SK-N-SH (cell line): ENCODE measurements at regions not wholly inside any gene's neighbourhood (a gene's known extent, or its start where the extent isn't known, plus 50 kb on each side); places are given as distances from the start of the nearest gene placed in this dataset.

Experiments
- CTCF ChIA-PET: fragments of 300-600, 350-600 bp; formaldehyde crosslinking; extraction: SDS; loops from one replicate; lab custom pipeline; 2021; lab: Yijun Ruan, JAX
- POLR2A ChIA-PET: fragments of 350-600 bp; sonication (Branson Sonifier 250); formaldehyde crosslinking; extraction: SDS; loops from one replicate; lab custom pipeline; 2020; ENCODE audit warnings: antibody characterized with exemption, inconsistent platforms; lab: Yijun Ruan, JAX
- DNase-seq: peaks from one replicate; pipeline ENCODE4 v3.0.0; 2012
- H2AFZ ChIP-seq: fragments of 200-600 bp; sonication (generic); 2 replicates; pipeline ENCODE4 v1.8.1; 2016; ENCODE audit warnings: antibody characterized with exemption, mild to moderate bottlenecking, low read depth
- H3F3A ChIP-seq: fragments of 200-600 bp; sonication (generic); replicated peaks from 2 replicates; pipeline ENCODE3; 2016; ENCODE audit warnings: antibody characterized with exemption, mild to moderate bottlenecking; ENCODE audit not compliant: insufficient read depth
- H3K27ac ChIP-seq, 2 experiments: fragments of 200-500 bp in 1 of 2; fragments of 200-600 bp in 1 of 2; sonication (Bioruptor generic) in 1 of 2; sonication (generic), shearing (Covaris generic) in 1 of 2; 2 replicates each; pipeline versions ENCODE4 v1.5.1 to v1.6.1; 2014 to 2016; ENCODE audit warnings: low read depth in 2 of 2, inconsistent platforms in 1 of 2, low read length in 1 of 2, mild to moderate bottlenecking in 1 of 2, mixed read lengths in 1 of 2
- H3K27me3 ChIP-seq: fragments of 200-600 bp; sonication (generic), shearing (Covaris generic); 2 replicates; pipeline ENCODE4 v1.6.1; 2016; ENCODE audit warnings: mixed run types; ENCODE audit not compliant: insufficient read depth
- H3K36me3 ChIP-seq, 2 experiments: fragments of 200-500 bp in 1 of 2; fragments of 200-600 bp in 1 of 2; sonication (Bioruptor generic) in 1 of 2; sonication (generic) in 1 of 2; replicated peaks in 1 of 2; 2 replicates each; pipeline versions ENCODE3 to v1.5.1; 2014 to 2016; ENCODE audit warnings: low read length in 1 of 2, mild to moderate bottlenecking in 1 of 2; ENCODE audit not compliant: insufficient read depth in 2 of 2, control insufficient read depth in 1 of 2
- H3K4me1 ChIP-seq, 2 experiments: fragments of 200-500 bp in 1 of 2; fragments of 200-600 bp in 1 of 2; sonication (Bioruptor generic) in 1 of 2; sonication (generic), shearing (Covaris generic) in 1 of 2; 2 replicates each; pipeline versions ENCODE4 v1.5.1 to v1.6.1; 2014 to 2016; ENCODE audit warnings: low read depth in 1 of 2, low read length in 1 of 2, mixed run types in 1 of 2; ENCODE audit not compliant: insufficient read depth in 2 of 2, control insufficient read depth in 1 of 2
- H3K4me2 ChIP-seq: fragments of 200-600 bp; sonication (generic), shearing (Covaris generic); 2 replicates; pipeline ENCODE4 v1.6.1; 2017; ENCODE audit warnings: mixed run types
- H3K4me3 ChIP-seq, 2 experiments: fragments of 200-500 bp in 1 of 2; fragments of 200-600 bp in 1 of 2; sonication (Bioruptor generic) in 1 of 2; sonication (generic), shearing (Covaris generic) in 1 of 2; 2 replicates each; pipeline versions ENCODE4 v1.5.1 to v1.8.1; 2014 to 2016; ENCODE audit warnings: low read depth in 2 of 2, inconsistent platforms in 1 of 2, low read length in 1 of 2, mild to moderate bottlenecking in 1 of 2, mixed read lengths in 1 of 2, moderate library complexity in 1 of 2
- H3K79me2 ChIP-seq: fragments of 200-600 bp; sonication (generic); 2 replicates; pipeline ENCODE4 v1.8.1; 2017; ENCODE audit warnings: mild to moderate bottlenecking; ENCODE audit not compliant: insufficient read depth
- H3K9ac ChIP-seq: fragments of 200-600 bp; sonication (generic); 2 replicates; pipeline ENCODE4 v1.6.1; 2017; ENCODE audit warnings: mixed run types
- H3K9me2 ChIP-seq: fragments of 200-600 bp; sonication (generic); 2 replicates; pipeline ENCODE4 v1.6.1; 2017; ENCODE audit warnings: mixed run types
- H3K9me3 ChIP-seq: fragments of 200-600 bp; sonication (generic); 2 replicates; pipeline ENCODE4 v1.6.1; 2017; ENCODE audit warnings: mixed run types, mild to moderate bottlenecking, moderate library complexity
- H4K20me1 ChIP-seq: fragments of 200-600 bp; sonication (generic); 2 replicates; pipeline ENCODE4 v1.6.1; 2017; ENCODE audit warnings: mild to moderate bottlenecking, mixed run types; ENCODE audit not compliant: insufficient read depth
- EZH2phosphoT487 ChIP-seq: fragments of 200-600 bp; sonication (generic); IDR thresholded peaks from 2 replicates; pipeline ENCODE4 v1.6.1; 2017; ENCODE audit warnings: low read depth, mixed run types, mild to moderate bottlenecking, antibody characterized with exemption, moderate library complexity, borderline replicate concordance
- FOSL2 ChIP-seq: IDR thresholded peaks from 2 replicates; pipeline ENCODE4 v1.4.0; 2012; ENCODE audit warnings: low read depth, mild to moderate bottlenecking, moderate library complexity, borderline replicate concordance
- GABPA ChIP-seq: IDR thresholded peaks from 2 replicates; pipeline ENCODE4 v1.4.0; 2012; ENCODE audit warnings: low read depth, mild to moderate bottlenecking
- IRF3 ChIP-seq: fragments of 150-350 bp; IDR thresholded peaks from 2 replicates; pipeline ENCODE4 v1.6.1; 2016; ENCODE audit warnings: mild to moderate bottlenecking, low read depth, low read length
- JUND ChIP-seq: IDR thresholded peaks from 2 replicates; pipeline ENCODE4 v1.4.0; 2012
- MEF2A ChIP-seq: IDR thresholded peaks from 2 replicates; pipeline ENCODE4 v1.4.0; 2012; ENCODE audit warnings: low read depth, borderline replicate concordance
- PBX3 ChIP-seq: IDR thresholded peaks from 2 replicates; pipeline ENCODE4; 2012
- RAD21 ChIP-seq: IDR thresholded peaks from 2 replicates; pipeline ENCODE4 v1.6.1; 2012; ENCODE audit warnings: mild to moderate bottlenecking, low read length
- RCOR1 ChIP-seq: fragments of 150-350 bp; IDR thresholded peaks from 2 replicates; pipeline ENCODE4 v1.6.1; 2017; ENCODE audit warnings: antibody characterized with exemption, low read length
- REST ChIP-seq: IDR thresholded peaks from 2 replicates; pipeline ENCODE4 v1.6.1; 2012; ENCODE audit warnings: mild to moderate bottlenecking, low read depth, low read length, moderate library complexity
- RFX5 ChIP-seq: IDR thresholded peaks from 2 replicates; pipeline ENCODE4 v1.6.1; 2012; ENCODE audit warnings: mild to moderate bottlenecking, improper control_type of control experiment, low read length
- RXRA ChIP-seq: IDR thresholded peaks from 2 replicates; pipeline ENCODE4 v1.4.0; 2012; ENCODE audit warnings: low read depth, mild to moderate bottlenecking, borderline replicate concordance
- SIN3A ChIP-seq: IDR thresholded peaks from 2 replicates; pipeline ENCODE4 v1.6.1; 2012; ENCODE audit warnings: low read depth, mild to moderate bottlenecking, low read length, moderate library complexity, borderline replicate concordance
- TAF1 ChIP-seq: IDR thresholded peaks from 2 replicates; pipeline ENCODE4 v1.6.1; 2012; ENCODE audit warnings: low read depth, mild to moderate bottlenecking, low read length, moderate library complexity, borderline replicate concordance
- USF2 ChIP-seq: fragments of 150-350 bp; IDR thresholded peaks from 2 replicates; pipeline ENCODE4 v1.6.1; 2017; ENCODE audit warnings: antibody characterized with exemption, low read length, low read depth, borderline replicate concordance
- WGBS: methylation state at CpG from one replicate; pipeline ENCODE4 v1.1.6; 2017; ENCODE audit warnings: low lambda C conversion rate; 5-methylcytosine and 5-hydroxymethylcytosine counted together

GRCh38 chr22:22430111-22430820, 78.3 kb downstream of the ZNF280B start:
- H3K9me2 ChIP-seq, result no peaks in the 10 kb centered on the region
- WGBS, result 22% methylated on average over 4 of the region's 4 CpGs
- H3K36me3 ChIP-seq, result no peaks in the 10 kb centered on the region
- no peaks in the 10 kb centered on the region for H3F3A ChIP-seq
- no peaks in the 10 kb centered on the region for H4K20me1 ChIP-seq
- ChIA-PET POLR2A (no interaction called here), CTCF (interaction anchor here (0.7 to 5.0 kb wide), 26 partner anchors 9 to 529 kb away, joined by 3 to 52 read pairs (median 4); partner anchors contain the start of gene PRAME)
- H3K79me2 ChIP-seq, result no peaks in the 10 kb centered on the region
- H3K27me3 ChIP-seq, result no peaks in the 10 kb centered on the region; the same call in 1 of the 2 replicates
- no peak overlapping the region for H3K27ac ChIP-seq
- no peak for TF ChIP-seq GABPA
- TF ChIP-seq JUND, result no peak
- TF ChIP-seq RXRA, result no peak
- TF ChIP-seq MEF2A, result no peak
- TF ChIP-seq SIN3A, result no peak
- no peak for TF ChIP-seq FOSL2
- TF ChIP-seq EZH2phosphoT487, result no peak
- TF ChIP-seq REST, result no peak
- TF ChIP-seq PBX3, result no peak
- TF ChIP-seq IRF3, result no peak
- TF ChIP-seq RFX5, result no peak
- no peak for TF ChIP-seq USF2
- no peak for TF ChIP-seq TAF1
- TF ChIP-seq RAD21, result no peak
- no peak for TF ChIP-seq RCOR1
- H3K9ac ChIP-seq, result no peak overlapping the region
- DNase-seq, result no peak
- H2AFZ ChIP-seq, result no peak overlapping the region
- H3K4me3 ChIP-seq, result no peak overlapping the region
- no peak overlapping the region for H3K4me2 ChIP-seq
- no peaks in the 10 kb centered on the region for H3K9me3 ChIP-seq
- no peaks in the 10 kb centered on the region for H3K4me1 ChIP-seq
